NCI-H2171 (cell line): ENCODE measurements at regions not wholly inside any gene's neighbourhood (a gene's known extent, or its start where the extent isn't known, plus 50 kb on each side); places are given as distances from the start of the nearest gene placed in this dataset.
"Not testable (repeated sequence)": the region's sequence is repeated elsewhere in the genome, so short reads cannot be mapped to it uniquely, and the experiment has no call there.

Experiments used
- DNase-seq: peaks from one replicate; lab custom pipeline; 2025; lab: John Stamatoyannopoulos, UW

GRCh38 chr6:120354452-120355098 is 979.7 kb downstream of the TBC1D32 start:
- no peak for DNase-seq

- DNase-seq, result no peak
These were observed 981.8 kb downstream of the TBC1D32 start for GRCh38 chr6:120352491-120352890.

GRCh38 chr6:120348926-120349325 is 985.4 kb downstream of the TBC1D32 start:
- no peak for DNase-seq

GRCh38 chr6:120328521-120328920 is 979.0 kb upstream of the MAN1A1 start:
- no peak for DNase-seq

- no peak for DNase-seq
These were observed 971.1 kb upstream of the MAN1A1 start for GRCh38 chr6:120320481-120321162.

GRCh38 chr6:120304223-120304622 is 954.7 kb upstream of the MAN1A1 start:
- DNase-seq, result no peak

- DNase-seq, result no peak
These were observed 954.0 kb upstream of the MAN1A1 start for GRCh38 chr6:120303527-120303926.

GRCh38 chr6:120302041-120302440 is 952.5 kb upstream of the MAN1A1 start:
- no peak for DNase-seq

GRCh38 chr6:120290964-120291363 is 941.4 kb upstream of the MAN1A1 start:
- no peak for DNase-seq

GRCh38 chr6:120282005-120282404 is 932.4 kb upstream of the MAN1A1 start:
- DNase-seq, result no peak

- DNase-seq, result no peak
These were observed 930.1 kb upstream of the MAN1A1 start for GRCh38 chr6:120279466-120280167.

- DNase-seq, result no peak
These were observed 929.3 kb upstream of the MAN1A1 start for GRCh38 chr6:120278689-120279396.

GRCh38 chr6:120274547-120274946 is 925.0 kb upstream of the MAN1A1 start:
- DNase-seq, result no peak

GRCh38 chr6:120273411-120273810 is 923.9 kb upstream of the MAN1A1 start:
- no peak for DNase-seq

- DNase-seq, result no peak
These were observed 922.5 kb upstream of the MAN1A1 start for GRCh38 chr6:120272038-120272437.

GRCh38 chr6:120268256-120268655 is 918.7 kb upstream of the MAN1A1 start:
- DNase-seq, result not testable (repeated sequence)

GRCh38 chr6:120262354-120262753 is 912.8 kb upstream of the MAN1A1 start:
- no peak for DNase-seq

- DNase-seq, result no peak
These were observed 911.1 kb upstream of the MAN1A1 start for GRCh38 chr6:120260636-120261035.

GRCh38 chr6:120254651-120255050 is 905.1 kb upstream of the MAN1A1 start:
- DNase-seq, result no peak

- no peak for DNase-seq
These were observed 898.9 kb upstream of the MAN1A1 start for GRCh38 chr6:120248451-120248850.

- DNase-seq, result no peak
These were observed 887.7 kb upstream of the MAN1A1 start for GRCh38 chr6:120237221-120237620.

- no peak for DNase-seq
These were observed 880.4 kb upstream of the MAN1A1 start for GRCh38 chr6:120230008-120230407.

GRCh38 chr6:120228297-120228696 is 878.7 kb upstream of the MAN1A1 start:
- no peak for DNase-seq
